ENCODE measurements at regions not wholly inside any gene's neighbourhood (a gene's known extent, or its start where the extent isn't known, plus 50 kb on each side); places are given as distances from the start of the nearest gene placed in this dataset.

GRCh38 chr10:4338768-4339167, 487.2 kb upstream of the AKR1E2 start:
- CTCF ChIA-PET, result no interaction called here
- TF ChIP-seq CTCF (IDR thresholded peaks at IDR 0.05), result no peak
- ATAC-seq (ENCODE audit: low read depth), result no peak

DNA sequence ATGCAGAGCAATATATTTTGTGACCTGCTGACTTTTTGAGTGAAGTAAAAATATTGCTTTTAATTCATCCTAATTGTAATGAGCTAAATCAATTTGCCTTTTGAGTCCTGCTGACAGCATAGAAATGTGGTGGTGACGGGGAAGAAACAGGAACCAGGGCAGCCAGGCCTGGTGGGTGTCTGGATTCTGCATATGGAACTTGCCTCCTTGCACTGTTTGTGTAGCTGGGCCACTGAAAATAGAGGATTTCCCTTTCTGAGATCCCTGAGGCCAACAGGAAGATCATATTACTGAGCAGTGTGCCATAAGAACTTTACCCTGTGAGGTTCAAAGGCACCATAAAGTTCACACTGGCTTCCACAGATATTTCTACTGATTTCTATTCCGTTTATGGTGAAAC, 488.4 kb upstream of the AKR1E2 start:
- TF ChIP-seq CTCF (IDR thresholded peaks at IDR 0.05), result no peak
- Mint-ChIP-seq H3K4me1 (no peaks in the 10 kb centered on the region), H3K36me3 (ENCODE audit: low read depth) (no peaks in the 10 kb centered on the region), H3K27me3 (no peaks in the 10 kb centered on the region), H3K4me3 (no peak overlapping the region), H3K27ac (no peak overlapping the region), H3K9me3 (peaks cover 6% of the 10 kb centered on the region)
- ATAC-seq (ENCODE audit: low read depth) (no peak), DNase-seq (no peak)
- CTCF ChIA-PET, result no interaction called here
- intact Hi-C loops (cut with micrococcal nuclease), result no loop called here
- POLR2A ChIA-PET, result no interaction called here

More at GRCh38 chr10:4338768-4339167, 487.2 kb upstream of the AKR1E2 start:
- Mint-ChIP-seq H3K9me3 (peaks cover 6% of the 10 kb centered on the region), H3K27me3 (no peaks in the 10 kb centered on the region), H3K4me1 (no peaks in the 10 kb centered on the region), H3K27ac (no peak overlapping the region), H3K4me3 (no peak overlapping the region), H3K36me3 (ENCODE audit: low read depth) (no peaks in the 10 kb centered on the region)
- POLR2A ChIA-PET, result no interaction called here
- intact Hi-C loops (cut with micrococcal nuclease), result no loop called here
- no peak for DNase-seq

- DNase-seq (no peak), ATAC-seq (ENCODE audit: low read depth) (no peak)
- Mint-ChIP-seq H3K9me3 (peaks cover 7% of the 10 kb centered on the region), H3K27me3 (no peaks in the 10 kb centered on the region), H3K27ac (no peak overlapping the region), H3K4me1 (no peaks in the 10 kb centered on the region), H3K36me3 (ENCODE audit: low read depth) (no peaks in the 10 kb centered on the region), H3K4me3 (no peak overlapping the region)
- no peak for TF ChIP-seq CTCF (IDR thresholded peaks at IDR 0.05)
- ChIA-PET CTCF (no interaction called here), POLR2A (interaction anchor here (1.9 kb wide), 1 partner anchor 550 kb away, joined by 7 read pairs; the partner anchor contains the start of gene KLF6)
- intact Hi-C loops (cut with micrococcal nuclease), result loop anchor here (5.0 kb wide), 1 partner anchor 848 kb away; no protein-coding TSS in a partner anchor
Measured at GRCh38 chr10:4334871-4335270, 491.1 kb upstream of the AKR1E2 start.

- TF ChIP-seq CTCF (IDR thresholded peaks at IDR 0.05), result no peak
- CTCF ChIA-PET, result no interaction called here
- DNase-seq (no peak), ATAC-seq (ENCODE audit: low read depth) (no peak)
- Mint-ChIP-seq H3K27me3 (no peaks in the 10 kb centered on the region), H3K27ac (no peak overlapping the region), H3K36me3 (ENCODE audit: low read depth) (no peaks in the 10 kb centered on the region), H3K4me3 (no peak overlapping the region), H3K4me1 (no peaks in the 10 kb centered on the region), H3K9me3 (peaks cover 5% of the 10 kb centered on the region)
- POLR2A ChIA-PET, result interaction anchor here (1.9 kb wide), 1 partner anchor 549 kb away, joined by 7 read pairs; the partner anchor contains the start of gene KLF6
- intact Hi-C loops (cut with micrococcal nuclease), result loop anchor here (5.0 kb wide), 1 partner anchor 847 kb away; no protein-coding TSS in a partner anchor
Measured at GRCh38 chr10:4334015-4334414, 492.0 kb upstream of the AKR1E2 start.

GRCh38 chr10:4333459-4333894, 492.5 kb upstream of the AKR1E2 start:
- POLR2A ChIA-PET, result interaction anchor here (1.9 kb wide), 1 partner anchor 548 kb away, joined by 7 read pairs; the partner anchor contains the start of gene KLF6
- TF ChIP-seq CTCF (IDR thresholded peaks at IDR 0.05), result no peak
- no peaks in the 10 kb centered on the region for H3K36me3 Mint-ChIP-seq (ENCODE audit: low read depth)
- H3K4me3 Mint-ChIP-seq, result no peak overlapping the region
- H3K4me1 Mint-ChIP-seq, result no peaks in the 10 kb centered on the region
- no peak overlapping the region for H3K27ac Mint-ChIP-seq
- H3K9me3 Mint-ChIP-seq, result peaks cover 7% of the 10 kb centered on the region
- H3K27me3 Mint-ChIP-seq, result no peaks in the 10 kb centered on the region
- DNase-seq (no peak), ATAC-seq (ENCODE audit: low read depth) (peak; percentile 28)
- intact Hi-C loops (cut with micrococcal nuclease), result loop anchor here (1.0 to 5.0 kb wide), 8 partner anchors 202 to 846 kb away; no protein-coding TSS in a partner anchor
- CTCF ChIA-PET, result no interaction called here
